Osteoblast (primary cell): ENCODE measurements at regions not wholly inside any gene's neighbourhood (a gene's known extent, or its start where the extent isn't known, plus 50 kb on each side); places are given as distances from the start of the nearest gene placed in this dataset.
A peak's percentile ranks its signal among the peaks of the same experiment; 100 is the strongest.
"Not testable (repeated sequence)": the region's sequence is repeated elsewhere in the genome, so short reads cannot be mapped to it uniquely, and the experiment has no call there.

Source experiments
- DNase-seq: peaks from one replicate; pipeline ENCODE4 v3.0.0; 2011; ENCODE audit warnings: low spot score, mixed read lengths; ENCODE audit not compliant: insufficient read length; ENCODE audit errors: missing footprints
- H2AFZ ChIP-seq: 2 replicates; pipeline ENCODE4 v1.6.0; 2011; ENCODE audit warnings: mild to moderate bottlenecking, low read length
- H3K27ac ChIP-seq: 2 replicates; pipeline ENCODE4 v1.5.1; 2011; ENCODE audit warnings: mild to moderate bottlenecking, low read depth, low read length, moderate library complexity
- H3K27me3 ChIP-seq: 2 replicates; pipeline ENCODE4 v1.6.0; 2012; ENCODE audit warnings: mild to moderate bottlenecking, control low read depth, inconsistent platforms, low read length, moderate library complexity; ENCODE audit not compliant: insufficient read depth
- H3K36me3 ChIP-seq: 2 replicates; pipeline ENCODE4 v1.5.1; 2011; ENCODE audit warnings: mild to moderate bottlenecking, low read length, control low read depth, moderate library complexity; ENCODE audit not compliant: insufficient read depth
- H3K4me1 ChIP-seq: 2 replicates; pipeline ENCODE4 v1.5.1; 2011; ENCODE audit warnings: mild to moderate bottlenecking, low read length, control low read depth, moderate library complexity; ENCODE audit not compliant: insufficient read depth
- H3K4me2 ChIP-seq: 2 replicates; pipeline ENCODE4 v1.6.0; 2011; ENCODE audit warnings: mild to moderate bottlenecking, low read length; ENCODE audit not compliant: insufficient read depth
- H3K4me3 ChIP-seq: fragments of 200-600 bp; sonication (generic); 3 replicates; pipeline ENCODE4 v1.5.1; 2012; ENCODE audit warnings: mild to moderate bottlenecking, low read length, inconsistent platforms; ENCODE audit not compliant: insufficient read depth
- H3K79me2 ChIP-seq: 2 replicates; pipeline ENCODE4 v1.6.0; 2012; ENCODE audit warnings: mild to moderate bottlenecking, low read length, control low read depth, inconsistent platforms; ENCODE audit not compliant: insufficient read depth
- H3K9me3 ChIP-seq: 2 replicates; pipeline ENCODE4 v1.5.1; 2011; ENCODE audit warnings: low read depth, low read length, control low read depth
- H4K20me1 ChIP-seq: 2 replicates; pipeline ENCODE4 v1.6.0; 2012; ENCODE audit warnings: mild to moderate bottlenecking, low read length, control low read depth; ENCODE audit not compliant: insufficient read depth
- TF ChIP-seq, protein P1 (sequence below): IDR thresholded peaks from 2 replicates; pipeline ENCODE4 v1.5.1; 2011; ENCODE audit warnings: mild to moderate bottlenecking, low read depth, low read length, moderate library complexity; ENCODE audit errors: extremely low read depth

DNA sequence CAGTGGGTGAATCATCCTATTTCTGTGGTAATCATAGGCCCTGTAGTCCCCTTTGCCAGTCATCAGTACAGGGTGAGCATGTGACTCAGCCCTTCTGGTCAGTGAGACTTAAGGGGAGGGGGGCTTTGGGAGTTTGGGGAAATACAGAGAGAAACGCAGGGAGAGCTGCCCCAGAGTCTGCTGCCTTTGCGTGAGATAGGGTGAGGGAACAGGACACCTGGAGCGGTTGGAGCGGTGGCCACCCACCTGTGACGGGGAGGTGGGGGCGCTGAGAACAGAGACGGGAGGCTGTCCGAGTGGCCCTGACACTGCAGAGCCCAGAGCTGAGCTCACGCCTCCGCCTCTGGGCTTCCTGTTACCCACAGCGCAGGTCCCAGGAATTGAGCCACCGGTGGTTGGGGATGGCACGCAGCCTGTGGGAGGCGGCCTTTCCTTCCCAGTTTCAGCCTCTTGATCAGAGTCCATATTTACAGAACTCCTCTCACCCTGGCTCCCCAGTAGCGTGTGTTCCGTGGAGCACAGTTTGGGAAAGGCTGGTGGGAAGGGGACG, 92.0 kb upstream of the ERCC6L2 start:
- Histone ChIP-seq H3K79me2 (no peaks in the 10 kb centered on the region), H4K20me1 (no peaks in the 10 kb centered on the region), H3K9me3 (no peaks in the 10 kb centered on the region), H3K4me1 (peaks cover 13% of the 10 kb centered on the region), H3K4me3 (peak overlapping the region; percentile 50), H3K27me3 (peaks cover 17% of the 10 kb centered on the region), H3K4me2 (peak overlapping the region; percentile 60), H2AFZ (peak overlapping the region; percentile 82), H3K36me3 (no peaks in the 10 kb centered on the region), H3K27ac (peak overlapping the region; percentile 26)
- TF ChIP-seq, protein P1, sequence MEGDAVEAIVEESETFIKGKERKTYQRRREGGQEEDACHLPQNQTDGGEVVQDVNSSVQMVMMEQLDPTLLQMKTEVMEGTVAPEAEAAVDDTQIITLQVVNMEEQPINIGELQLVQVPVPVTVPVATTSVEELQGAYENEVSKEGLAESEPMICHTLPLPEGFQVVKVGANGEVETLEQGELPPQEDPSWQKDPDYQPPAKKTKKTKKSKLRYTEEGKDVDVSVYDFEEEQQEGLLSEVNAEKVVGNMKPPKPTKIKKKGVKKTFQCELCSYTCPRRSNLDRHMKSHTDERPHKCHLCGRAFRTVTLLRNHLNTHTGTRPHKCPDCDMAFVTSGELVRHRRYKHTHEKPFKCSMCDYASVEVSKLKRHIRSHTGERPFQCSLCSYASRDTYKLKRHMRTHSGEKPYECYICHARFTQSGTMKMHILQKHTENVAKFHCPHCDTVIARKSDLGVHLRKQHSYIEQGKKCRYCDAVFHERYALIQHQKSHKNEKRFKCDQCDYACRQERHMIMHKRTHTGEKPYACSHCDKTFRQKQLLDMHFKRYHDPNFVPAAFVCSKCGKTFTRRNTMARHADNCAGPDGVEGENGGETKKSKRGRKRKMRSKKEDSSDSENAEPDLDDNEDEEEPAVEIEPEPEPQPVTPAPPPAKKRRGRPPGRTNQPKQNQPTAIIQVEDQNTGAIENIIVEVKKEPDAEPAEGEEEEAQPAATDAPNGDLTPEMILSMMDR, result no peak
- DNase-seq, result peak; percentile 96

DNA sequence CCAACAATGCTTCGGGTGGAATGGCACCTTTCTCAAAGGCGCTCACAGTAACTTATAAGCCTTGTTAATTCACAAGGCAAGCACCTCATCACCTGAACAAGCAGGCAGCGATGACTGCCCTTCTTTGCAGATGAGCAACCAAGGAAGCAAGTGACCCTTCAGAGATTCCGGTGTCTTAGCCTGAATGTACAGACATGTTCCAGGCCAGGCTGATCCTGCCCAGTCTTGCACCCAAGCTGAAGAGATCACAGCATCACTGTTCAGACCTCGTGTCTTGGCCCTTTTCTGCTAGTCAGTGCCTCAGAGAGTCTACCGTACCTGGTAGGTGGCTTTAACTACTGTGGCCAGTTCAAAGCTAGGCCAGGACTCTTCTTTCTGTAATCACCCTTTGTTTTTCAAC, 94.7 kb upstream of the ERCC6L2 start:
- Histone ChIP-seq H3K27ac (no peak overlapping the region), H3K27me3 (peaks cover 17% of the 10 kb centered on the region), H4K20me1 (no peaks in the 10 kb centered on the region), H3K4me3 (no peak overlapping the region), H3K4me2 (no peak overlapping the region), H3K4me1 (peaks cover 14% of the 10 kb centered on the region), H3K79me2 (no peaks in the 10 kb centered on the region), H2AFZ (no peak overlapping the region), H3K36me3 (no peaks in the 10 kb centered on the region), H3K9me3 (no peaks in the 10 kb centered on the region)
- no peak for DNase-seq
- TF ChIP-seq, protein P1, result no peak

DNA sequence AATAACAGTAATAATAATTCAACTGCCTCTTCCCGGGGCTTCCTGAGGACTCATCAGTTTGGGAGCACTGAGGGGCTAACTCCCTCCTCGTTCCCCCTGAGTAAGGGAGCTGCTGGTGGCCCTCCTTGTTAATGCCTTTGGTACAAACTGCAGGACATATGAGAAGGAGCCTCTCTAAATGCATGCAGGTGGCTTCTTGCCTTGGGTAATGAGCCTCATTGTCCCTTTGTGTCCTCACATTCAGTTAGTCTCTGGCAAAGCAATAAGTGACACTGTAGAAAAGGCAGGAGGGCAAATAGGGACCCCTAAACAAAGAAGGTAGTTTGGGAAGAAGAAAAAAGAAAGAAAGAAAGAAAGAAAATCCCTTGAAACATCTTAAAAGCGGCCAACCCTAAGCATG, 95.4 kb upstream of the ERCC6L2 start:
- Histone ChIP-seq H3K27me3 (peaks cover 20% of the 10 kb centered on the region), H3K9me3 (no peaks in the 10 kb centered on the region), H3K27ac (no peak overlapping the region), H3K4me1 (peaks cover 14% of the 10 kb centered on the region), H3K36me3 (no peaks in the 10 kb centered on the region), H3K4me2 (no peak overlapping the region), H3K79me2 (no peaks in the 10 kb centered on the region), H4K20me1 (no peaks in the 10 kb centered on the region), H2AFZ (no peak overlapping the region), H3K4me3 (no peak overlapping the region)
- TF ChIP-seq, protein P1, result no peak
- DNase-seq, result no peak

DNA sequence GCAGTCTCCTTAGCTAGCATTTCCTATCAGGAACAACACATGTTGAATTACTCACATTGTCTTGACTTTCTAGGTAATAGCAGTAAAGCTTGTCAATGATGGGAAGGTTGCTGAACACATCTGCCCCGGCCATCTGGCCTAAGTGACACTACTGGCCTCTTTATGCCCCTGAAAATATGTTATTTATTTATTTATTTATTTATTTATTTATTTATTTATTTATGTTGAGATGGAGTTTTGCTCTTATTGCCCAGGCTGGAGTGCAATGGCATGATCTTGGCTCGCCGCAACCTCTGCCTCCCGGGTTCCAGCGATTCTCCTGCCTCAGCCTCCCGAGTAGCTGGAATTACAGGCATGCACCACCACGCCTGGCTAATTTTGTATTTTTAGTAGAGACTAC, 95.9 kb upstream of the ERCC6L2 start:
- H3K79me2 ChIP-seq, H3K4me2 ChIP-seq, H2AFZ ChIP-seq, H3K36me3 ChIP-seq, H3K9me3 ChIP-seq, H3K27ac ChIP-seq, DNase-seq, H4K20me1 ChIP-seq, H3K4me3 ChIP-seq: not testable (repeated sequence)
- peaks cover 14% of the 10 kb centered on the region for H3K4me1 ChIP-seq
- peaks cover 25% of the 10 kb centered on the region for H3K27me3 ChIP-seq
